CD14-positive monocyte (primary cell): ENCODE measurements at regions not wholly inside any gene's neighbourhood (a gene's known extent, or its start where the extent isn't known, plus 50 kb on each side); places are given as distances from the start of the nearest gene placed in this dataset.

Experiments
- DNase-seq, 3 donors: peaks; one replicate each; pipeline ENCODE4 v3.0.0-alpha.2; 2011 to 2022
- H2AFZ ChIP-seq: 2 replicates; pipeline ENCODE4 v1.6.0; 2012; ENCODE audit warnings: mild to moderate bottlenecking, low read depth, low read length, inconsistent platforms; ENCODE audit not compliant: insufficient read depth, poor library complexity, severe bottlenecking
- H3K27ac ChIP-seq, 2 donors: 1 replicate in 1 of 2; 2 replicates in 1 of 2; pipeline ENCODE4 v1.5.1; 2012 to 2013; ENCODE audit warnings: low read length in 2 of 2, control low read depth in 1 of 2, inconsistent platforms in 1 of 2, low read depth in 1 of 2, mild to moderate bottlenecking in 1 of 2
- H3K27me3 ChIP-seq, 2 donors: one replicate each; pipeline versions ENCODE4 v1.6.0 to v1.6.1; 2011 to 2013; ENCODE audit warnings: low read length in 2 of 2; ENCODE audit not compliant: control insufficient read depth in 2 of 2, insufficient read depth in 2 of 2
- H3K36me3 ChIP-seq, 2 donors: replicated peaks in 1 of 2; 1 replicate in 1 of 2; 2 replicates in 1 of 2; pipeline versions ENCODE4 v1.5.1 to v1.6.1; 2012 to 2013; ENCODE audit warnings: low read length in 2 of 2, control low read depth in 1 of 2, inconsistent platforms in 1 of 2, mild to moderate bottlenecking in 1 of 2; ENCODE audit not compliant: insufficient read depth in 2 of 2, control insufficient read depth in 1 of 2
- H3K4me1 ChIP-seq, 2 donors: 1 replicate in 1 of 2; 2 replicates in 1 of 2; pipeline versions ENCODE4 v1.5.1 to v1.6.1; 2012 to 2013; ENCODE audit warnings: low read length in 2 of 2, control low read depth in 1 of 2, inconsistent platforms in 1 of 2, mild to moderate bottlenecking in 1 of 2, moderate library complexity in 1 of 2; ENCODE audit not compliant: insufficient read depth in 2 of 2, control insufficient read depth in 1 of 2
- H3K4me2 ChIP-seq: replicated peaks from 2 replicates; pipeline ENCODE3; 2012; ENCODE audit warnings: low read length, moderate library complexity, mild to moderate bottlenecking; ENCODE audit not compliant: poor library complexity, severe bottlenecking; ENCODE audit errors: extremely low read depth
- H3K4me3 ChIP-seq, 3 experiments: fragments of 200-600 bp in 1 of 3; sonication (generic) in 1 of 3; replicated peaks in 1 of 3; 1 replicate in 2 of 3; 2 replicates in 1 of 3; pipeline ENCODE4 v1.5.1; 2011 to 2013; ENCODE audit warnings: low read length in 3 of 3, mild to moderate bottlenecking in 3 of 3, control low read depth in 2 of 3, low read depth in 2 of 3, inconsistent platforms in 1 of 3, moderate library complexity in 1 of 3
- H3K79me2 ChIP-seq: 2 replicates; pipeline ENCODE4 v1.6.0; 2012; ENCODE audit warnings: mild to moderate bottlenecking, control low read depth, inconsistent platforms, low read length, moderate library complexity; ENCODE audit not compliant: insufficient read depth
- H3K9ac ChIP-seq: 2 replicates; pipeline ENCODE4 v1.6.0; 2017; ENCODE audit warnings: low read length, mild to moderate bottlenecking; ENCODE audit not compliant: insufficient read depth, poor library complexity, severe bottlenecking
- H3K9me3 ChIP-seq, 2 donors: replicated peaks in 1 of 2; 1 replicate in 1 of 2; 2 replicates in 1 of 2; pipeline versions ENCODE4 v1.5.1 to v1.6.1; 2012 to 2013; ENCODE audit warnings: low read length in 2 of 2, control low read depth in 1 of 2; ENCODE audit not compliant: control insufficient read depth in 1 of 2, insufficient read depth in 1 of 2
- H4K20me1 ChIP-seq: 2 replicates; pipeline ENCODE4 v1.6.0; 2012; ENCODE audit warnings: mild to moderate bottlenecking, low read length, control low read depth, moderate library complexity; ENCODE audit not compliant: insufficient read depth
- H3K27ac Mint-ChIP-seq, 7 donors: one replicate each; pipeline ENCODE4 v1.8.0; 2020; ENCODE audit warnings: mild to moderate bottlenecking in 7 of 7, mixed read lengths in 7 of 7, moderate library complexity in 6 of 7, inconsistent platforms in 2 of 7
- H3K27me3 Mint-ChIP-seq, 3 donors: one replicate each; pipeline ENCODE4 v1.8.0; 2021 to 2022; ENCODE audit warnings: low read depth in 3 of 3, mild to moderate bottlenecking in 3 of 3, mixed read lengths in 3 of 3, moderate library complexity in 3 of 3, inconsistent platforms in 1 of 3
- H3K36me3 Mint-ChIP-seq, 2 donors: one replicate each; pipeline ENCODE4 v1.8.0; 2020; ENCODE audit warnings: mixed read lengths in 2 of 2, inconsistent platforms in 1 of 2, mild to moderate bottlenecking in 1 of 2
- H3K4me1 Mint-ChIP-seq: one replicate; pipeline ENCODE4 v1.8.0; 2020; ENCODE audit warnings: mild to moderate bottlenecking, mixed read lengths
- H3K4me3 Mint-ChIP-seq, 2 donors: one replicate each; pipeline ENCODE4 v1.8.0; 2020; ENCODE audit warnings: mild to moderate bottlenecking in 2 of 2, mixed read lengths in 2 of 2, moderate library complexity in 1 of 2
- H3K9me3 Mint-ChIP-seq, 7 donors: one replicate each; pipeline ENCODE4 v1.8.0; 2020 to 2022; ENCODE audit warnings: mixed read lengths in 7 of 7, mild to moderate bottlenecking in 6 of 7, moderate library complexity in 6 of 7, inconsistent platforms in 2 of 7
- WGBS: methylation state at CpG from one replicate; pipeline ENCODE4 v1.1.5; 2013; ENCODE audit warnings: missing lambda C conversion rate; ENCODE audit not compliant: insufficient coverage; 5-methylcytosine and 5-hydroxymethylcytosine counted together
- intact Hi-C, 2 donors: fragments of 100-400 bp; cut with micrococcal nuclease; formaldehyde crosslinking; loops; one replicate each; pipeline versions ENCODE4 v1.15.0 to v1.15.1; 2023
- TF ChIP-seq, protein P1 (sequence below): fragments of 200-600 bp; IDR thresholded peaks from one replicate; pipeline ENCODE4 v1.8.0; 2022; ENCODE audit warnings: antibody characterized with exemption, mild to moderate bottlenecking

DNA sequence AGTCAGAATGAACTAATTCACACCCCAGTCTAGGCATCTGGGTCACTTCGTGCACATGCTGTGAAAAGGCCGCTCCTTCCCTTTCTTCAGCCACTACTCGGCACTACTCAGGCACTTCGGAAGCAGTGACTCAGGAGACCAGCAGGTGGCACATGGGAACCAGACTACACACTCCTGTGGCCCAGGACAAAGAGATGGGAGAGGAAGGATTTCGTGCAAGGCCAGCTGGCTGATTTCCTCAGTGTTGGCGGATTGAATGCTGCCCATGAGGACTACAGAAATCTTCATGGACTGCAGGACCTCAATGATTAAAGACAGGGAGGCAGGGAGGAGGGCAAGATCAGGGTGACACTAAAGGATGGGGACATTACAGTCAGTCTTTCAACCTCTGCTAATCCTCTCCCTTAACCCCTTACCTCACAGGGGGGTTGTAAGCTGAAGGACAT is 117.8 kb upstream of the SPACA1 start:
- Histone ChIP-seq H3K9ac (no peak overlapping the region), H3K79me2 (no peaks in the 10 kb centered on the region), H4K20me1 (no peaks in the 10 kb centered on the region), H3K9me3 (no peaks in the 10 kb centered on the region), H3K4me1 (no peaks in the 10 kb centered on the region), H3K4me3 (no peak overlapping the region), H3K4me2 (no peak overlapping the region), H3K36me3 (no peaks in the 10 kb centered on the region), H2AFZ (peak overlapping the region; percentile 11), H3K27me3 (no peaks in the 10 kb centered on the region), H3K27ac (no peak overlapping the region)
- peak; percentile 63 to 76 (median 72) for DNase-seq
- H3K4me3 Mint-ChIP-seq = peak overlapping the region in 1 of 2 donors; percentile 31
- 7% methylated on average over 2 of the region's 6 CpGs for WGBS
- no peaks in the 10 kb centered on the region for H3K9me3 Mint-ChIP-seq
- peaks cover 0 to 12% (median 3%) of the 10 kb centered on the region in 3 donors for H3K27me3 Mint-ChIP-seq
- no peaks in the 10 kb centered on the region for H3K36me3 Mint-ChIP-seq
- H3K4me1 Mint-ChIP-seq = peaks cover 7% of the 10 kb centered on the region
- intact Hi-C loops = no loop called here
- H3K27ac Mint-ChIP-seq = no peak overlapping the region
- TF ChIP-seq, protein P1, sequence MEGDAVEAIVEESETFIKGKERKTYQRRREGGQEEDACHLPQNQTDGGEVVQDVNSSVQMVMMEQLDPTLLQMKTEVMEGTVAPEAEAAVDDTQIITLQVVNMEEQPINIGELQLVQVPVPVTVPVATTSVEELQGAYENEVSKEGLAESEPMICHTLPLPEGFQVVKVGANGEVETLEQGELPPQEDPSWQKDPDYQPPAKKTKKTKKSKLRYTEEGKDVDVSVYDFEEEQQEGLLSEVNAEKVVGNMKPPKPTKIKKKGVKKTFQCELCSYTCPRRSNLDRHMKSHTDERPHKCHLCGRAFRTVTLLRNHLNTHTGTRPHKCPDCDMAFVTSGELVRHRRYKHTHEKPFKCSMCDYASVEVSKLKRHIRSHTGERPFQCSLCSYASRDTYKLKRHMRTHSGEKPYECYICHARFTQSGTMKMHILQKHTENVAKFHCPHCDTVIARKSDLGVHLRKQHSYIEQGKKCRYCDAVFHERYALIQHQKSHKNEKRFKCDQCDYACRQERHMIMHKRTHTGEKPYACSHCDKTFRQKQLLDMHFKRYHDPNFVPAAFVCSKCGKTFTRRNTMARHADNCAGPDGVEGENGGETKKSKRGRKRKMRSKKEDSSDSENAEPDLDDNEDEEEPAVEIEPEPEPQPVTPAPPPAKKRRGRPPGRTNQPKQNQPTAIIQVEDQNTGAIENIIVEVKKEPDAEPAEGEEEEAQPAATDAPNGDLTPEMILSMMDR = peak; percentile 75

- Mint-ChIP-seq H3K27me3 (peaks cover 0 to 9% (median 0%) of the 10 kb centered on the region in 3 donors), H3K27ac (no peak overlapping the region), H3K4me3 (no peak overlapping the region), H3K4me1 (peaks cover 20% of the 10 kb centered on the region), H3K36me3 (no peaks in the 10 kb centered on the region), H3K9me3 (no peaks in the 10 kb centered on the region)
- Histone ChIP-seq H4K20me1 (no peaks in the 10 kb centered on the region), H3K4me1 (peaks cover 9 to 13% of the 10 kb centered on the region in 2 donors), H3K4me2 (no peak overlapping the region), H3K4me3 (no peak overlapping the region), H3K27me3 (no peaks in the 10 kb centered on the region), H3K9ac (no peak overlapping the region), H3K9me3 (no peaks in the 10 kb centered on the region), H3K27ac (no peak overlapping the region), H2AFZ (no peak overlapping the region), H3K79me2 (no peaks in the 10 kb centered on the region), H3K36me3 (no peaks in the 10 kb centered on the region)
- TF ChIP-seq, protein P1 = no peak
- WGBS = 90% methylated on average over 2 of the region's 2 CpGs
- DNase-seq = no peak
- intact Hi-C loops = no loop called here
Observed at GRCh38 chr6:87926687-87927086, 121.0 kb upstream of the SPACA1 start.
